Fibroblast of lung (primary cell): ENCODE measurements at regions not wholly inside any gene's neighbourhood (a gene's known extent, or its start where the extent isn't known, plus 50 kb on each side); places are given as distances from the start of the nearest gene placed in this dataset.

Experiments
- CTCF ChIP-seq, 2 donors: IDR thresholded peaks in 1 of 2; conservative IDR thresholded peaks in 1 of 2; 1 replicate in 1 of 2; 2 replicates in 1 of 2; pipeline ENCODE4 v1.5.1; 2011 to 2012; ENCODE audit warnings: low read length in 2 of 2, control low read depth in 1 of 2, inconsistent platforms in 1 of 2, low read depth in 1 of 2, mild to moderate bottlenecking in 1 of 2
- EZH2 ChIP-seq: IDR thresholded peaks from 2 replicates; pipeline ENCODE4 v1.5.1; 2012; ENCODE audit warnings: low read length, control low read depth, mild to moderate bottlenecking; ENCODE audit errors: missing control alignments

GRCh38 chr7:157087646-157088045 lies 51.1 kb upstream of the UBE3C start:
- TF ChIP-seq CTCF (conservative IDR thresholded peaks at IDR 0.05 in 1 of 2, IDR thresholded peaks at IDR 0.05 in 1 of 2; ENCODE audit: low read depth in 1 of 2, low read length in 2 of 2) (no peak), EZH2 (no peak)
